C4-2B (cell line): ENCODE measurements at regions not wholly inside any gene's neighbourhood (a gene's known extent, or its start where the extent isn't known, plus 50 kb on each side); places are given as distances from the start of the nearest gene placed in this dataset.

Experiments
- ZFX ChIP-seq: fragments of 450-650 bp; IDR thresholded peaks from 2 replicates; pipeline ENCODE4 v1.6.1; 2017
- TF ChIP-seq, protein P1 (sequence below): fragments of 450-650 bp; conservative IDR thresholded peaks from 2 replicates; pipeline ENCODE4 v1.5.1; 2017; ENCODE audit warnings: mild to moderate bottlenecking

DNA sequence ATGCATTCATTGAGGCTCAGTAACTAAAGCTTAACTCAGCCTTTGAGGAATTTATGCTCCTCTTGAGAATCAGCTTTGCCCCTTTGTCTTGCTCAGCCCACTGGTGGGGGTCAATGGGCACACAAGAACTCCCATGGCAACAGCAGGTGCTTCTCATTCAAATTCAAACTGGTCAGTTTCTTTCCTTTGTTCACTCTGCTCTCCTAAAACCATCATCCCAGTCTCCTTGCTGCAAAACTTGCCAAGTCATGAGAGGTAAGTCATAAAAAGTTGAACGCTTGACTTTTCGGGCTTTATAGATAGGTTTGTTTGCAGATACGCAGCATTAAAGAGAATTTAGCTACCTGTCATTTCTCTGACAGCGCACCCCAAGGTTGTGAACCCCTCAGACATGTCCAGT lies 146.8 kb downstream of the TFAP2A start:
- TF ChIP-seq, protein P1, sequence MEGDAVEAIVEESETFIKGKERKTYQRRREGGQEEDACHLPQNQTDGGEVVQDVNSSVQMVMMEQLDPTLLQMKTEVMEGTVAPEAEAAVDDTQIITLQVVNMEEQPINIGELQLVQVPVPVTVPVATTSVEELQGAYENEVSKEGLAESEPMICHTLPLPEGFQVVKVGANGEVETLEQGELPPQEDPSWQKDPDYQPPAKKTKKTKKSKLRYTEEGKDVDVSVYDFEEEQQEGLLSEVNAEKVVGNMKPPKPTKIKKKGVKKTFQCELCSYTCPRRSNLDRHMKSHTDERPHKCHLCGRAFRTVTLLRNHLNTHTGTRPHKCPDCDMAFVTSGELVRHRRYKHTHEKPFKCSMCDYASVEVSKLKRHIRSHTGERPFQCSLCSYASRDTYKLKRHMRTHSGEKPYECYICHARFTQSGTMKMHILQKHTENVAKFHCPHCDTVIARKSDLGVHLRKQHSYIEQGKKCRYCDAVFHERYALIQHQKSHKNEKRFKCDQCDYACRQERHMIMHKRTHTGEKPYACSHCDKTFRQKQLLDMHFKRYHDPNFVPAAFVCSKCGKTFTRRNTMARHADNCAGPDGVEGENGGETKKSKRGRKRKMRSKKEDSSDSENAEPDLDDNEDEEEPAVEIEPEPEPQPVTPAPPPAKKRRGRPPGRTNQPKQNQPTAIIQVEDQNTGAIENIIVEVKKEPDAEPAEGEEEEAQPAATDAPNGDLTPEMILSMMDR = no peak
- no peak for TF ChIP-seq ZFX
